MM.1S (cell line): ENCODE measurements at regions not wholly inside any gene's neighbourhood (a gene's known extent, or its start where the extent isn't known, plus 50 kb on each side); places are given as distances from the start of the nearest gene placed in this dataset.

Experiments
- CTCF ChIP-seq: fragments of 300-600 bp; sonication (generic); IDR thresholded peaks from 2 replicates; pipeline ENCODE4 v1.5.1; 2016; ENCODE audit warnings: antibody characterized with exemption, low read length, mixed read lengths
- EZH2 ChIP-seq: fragments of 300-600 bp; sonication (generic); optimal IDR thresholded peaks from 2 replicates; pipeline ENCODE3; 2017; ENCODE audit warnings: low read depth, mild to moderate bottlenecking, antibody characterized with exemption, low read length, mixed read lengths

- no peak for TF ChIP-seq CTCF
- no peak for TF ChIP-seq EZH2
Measured at GRCh38 chr2:145199827-145200706, 680.1 kb upstream of the ZEB2 start.
